Muscle of leg (tissue), 3 donors: ENCODE measurements at regions not wholly inside any gene's neighbourhood (a gene's known extent, or its start where the extent isn't known, plus 50 kb on each side); places are given as distances from the start of the nearest gene placed in this dataset.

Experiments
- DNase-seq: peaks from one replicate; pipeline ENCODE4 v3.0.0; 2013
- H3K27ac ChIP-seq: one replicate; pipeline ENCODE4 v1.5.1; 2013; ENCODE audit warnings: mild to moderate bottlenecking, low read length, control low read depth
- H3K27me3 ChIP-seq: one replicate; pipeline ENCODE4 v1.6.1; 2013; ENCODE audit warnings: low read length; ENCODE audit not compliant: control insufficient read depth, insufficient read depth
- H3K36me3 ChIP-seq: one replicate; pipeline ENCODE4 v1.6.1; 2013; ENCODE audit warnings: low read length; ENCODE audit not compliant: control insufficient read depth, insufficient read depth
- H3K4me1 ChIP-seq: one replicate; pipeline ENCODE4 v1.6.1; 2013; ENCODE audit warnings: low read length; ENCODE audit not compliant: control insufficient read depth, insufficient read depth
- H3K4me3 ChIP-seq: one replicate; pipeline ENCODE4 v1.5.1; 2013; ENCODE audit warnings: low read length, control low read depth
- H3K9me3 ChIP-seq: replicated peaks from 2 replicates; pipeline ENCODE4 v1.6.1; 2013; ENCODE audit warnings: low read depth, low read length; ENCODE audit not compliant: control insufficient read depth
- WGBS: methylation state at CpG from one replicate; pipeline ENCODE4 v1.1.5; 2013; ENCODE audit warnings: missing lambda C conversion rate; ENCODE audit not compliant: insufficient coverage; 5-methylcytosine and 5-hydroxymethylcytosine counted together

DNA sequence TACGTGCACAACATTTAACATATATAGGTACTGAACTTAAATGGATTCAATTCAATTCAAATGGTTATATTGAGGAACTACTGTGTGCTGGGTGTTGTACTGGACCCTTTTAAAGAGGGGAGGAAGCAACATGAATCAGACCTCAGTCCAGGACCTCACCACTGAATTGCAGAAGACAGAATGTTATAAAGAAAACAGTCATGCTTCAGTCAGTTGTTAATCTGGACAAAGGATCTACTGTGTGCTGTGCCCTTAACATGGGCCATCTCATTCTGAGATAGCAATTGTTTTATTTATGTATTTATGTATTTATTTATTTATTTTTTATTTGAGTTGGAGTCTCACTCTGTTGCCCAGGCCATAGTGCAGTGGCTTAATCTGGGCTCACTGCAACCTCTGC lies 240.1 kb downstream of the HAPSTR1 start:
- Histone ChIP-seq H3K36me3 (no peaks in the 10 kb centered on the region), H3K9me3 (peaks cover 2% of the 10 kb centered on the region), H3K27ac (no peak overlapping the region), H3K4me1 (peaks cover 5% of the 10 kb centered on the region), H3K4me3 (no peak overlapping the region), H3K27me3 (no peaks in the 10 kb centered on the region)
- DNase-seq, result no peak
- WGBS, result no CpG with 5 or more reads among the region's 1 CpG

DNA sequence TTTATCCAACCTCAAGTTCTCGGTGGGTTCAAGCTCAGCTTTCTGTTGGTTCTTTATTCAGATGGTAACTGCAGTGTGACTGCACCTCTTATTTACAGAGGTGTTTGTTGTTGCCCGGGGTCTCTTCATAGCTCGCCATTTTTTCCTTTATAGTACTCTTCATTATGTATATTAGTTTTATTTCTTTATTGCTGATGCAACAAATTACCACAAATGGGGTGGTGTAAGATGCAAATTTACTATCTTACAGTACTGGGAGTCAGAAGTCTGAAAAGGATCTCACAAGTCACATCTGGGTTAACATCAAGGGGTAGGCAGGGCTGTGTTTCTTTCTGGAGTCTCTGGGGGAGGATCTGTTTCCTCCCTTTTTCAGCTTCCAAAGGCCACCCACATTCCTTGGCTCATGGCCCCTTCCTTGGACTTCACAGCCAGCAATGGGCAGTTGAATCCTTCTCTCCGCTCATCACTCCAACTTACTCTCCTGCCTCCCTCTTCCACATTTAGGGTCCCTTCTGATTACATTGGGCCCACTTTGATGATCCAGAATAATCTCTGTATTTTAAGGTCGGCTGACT lies 241.2 kb downstream of the HAPSTR1 start:
- Histone ChIP-seq H3K4me3 (no peak overlapping the region), H3K27ac (no peak overlapping the region), H3K36me3 (no peaks in the 10 kb centered on the region), H3K4me1 (peaks cover 5% of the 10 kb centered on the region), H3K9me3 (peaks cover 2% of the 10 kb centered on the region), H3K27me3 (no peaks in the 10 kb centered on the region)
- WGBS, result 60% methylated on average over 1 of the region's 5 CpGs
- no peak for DNase-seq

DNA sequence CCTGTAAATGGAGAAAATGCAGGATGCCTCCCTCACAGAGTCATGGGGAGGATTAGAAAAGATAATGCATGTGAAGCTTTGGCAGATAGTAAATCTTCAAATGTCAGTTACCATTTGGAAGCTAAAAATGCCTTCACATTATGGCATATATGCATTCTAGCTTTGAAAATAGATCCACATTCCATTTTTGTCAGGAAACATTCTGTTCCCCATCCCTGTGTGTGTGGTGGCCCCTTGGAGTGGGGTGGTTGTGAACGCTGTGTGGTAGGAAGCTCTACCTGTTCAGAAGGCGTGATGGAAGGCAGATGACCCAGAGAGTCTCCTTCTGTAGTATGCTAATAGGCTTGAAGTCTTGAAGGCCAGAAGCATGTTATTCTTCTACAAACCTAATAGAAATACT lies 242.0 kb downstream of the HAPSTR1 start:
- H3K27me3 ChIP-seq, result no peaks in the 10 kb centered on the region
- H3K9me3 ChIP-seq, result peaks cover 2% of the 10 kb centered on the region
- no peak overlapping the region for H3K4me3 ChIP-seq
- no CpG with 5 or more reads among the region's 2 CpGs for WGBS
- DNase-seq, result no peak
- H3K36me3 ChIP-seq, result no peaks in the 10 kb centered on the region
- H3K4me1 ChIP-seq, result peaks cover 2% of the 10 kb centered on the region
- no peak overlapping the region for H3K27ac ChIP-seq

DNA sequence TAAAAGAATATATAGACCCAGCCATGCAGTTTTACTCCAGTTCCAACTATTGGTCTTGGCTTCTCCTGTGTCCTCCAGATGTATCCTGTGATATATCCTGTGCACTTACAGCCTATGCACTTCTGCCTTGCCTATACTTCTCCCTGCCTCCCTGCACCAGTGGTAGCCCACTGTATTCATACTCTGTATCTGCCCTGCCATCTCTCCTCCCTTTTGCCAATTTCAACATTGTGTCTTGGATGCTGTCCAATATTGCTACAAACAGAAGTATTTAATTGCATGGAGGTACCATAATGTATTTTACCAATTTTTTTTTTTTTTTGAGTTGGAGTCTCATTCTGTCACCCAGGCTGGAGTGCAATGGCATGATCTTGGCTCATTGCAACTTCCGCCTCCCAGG lies 242.7 kb downstream of the HAPSTR1 start:
- peaks cover 2% of the 10 kb centered on the region for H3K9me3 ChIP-seq
- peaks cover 2% of the 10 kb centered on the region for H3K4me1 ChIP-seq
- H3K27me3 ChIP-seq, result no peaks in the 10 kb centered on the region
- no peak overlapping the region for H3K27ac ChIP-seq
- DNase-seq, result peak; percentile 17
- WGBS, result no CpG with 5 or more reads among the region's 1 CpG
- no peak overlapping the region for H3K4me3 ChIP-seq
- H3K36me3 ChIP-seq, result no peaks in the 10 kb centered on the region

DNA sequence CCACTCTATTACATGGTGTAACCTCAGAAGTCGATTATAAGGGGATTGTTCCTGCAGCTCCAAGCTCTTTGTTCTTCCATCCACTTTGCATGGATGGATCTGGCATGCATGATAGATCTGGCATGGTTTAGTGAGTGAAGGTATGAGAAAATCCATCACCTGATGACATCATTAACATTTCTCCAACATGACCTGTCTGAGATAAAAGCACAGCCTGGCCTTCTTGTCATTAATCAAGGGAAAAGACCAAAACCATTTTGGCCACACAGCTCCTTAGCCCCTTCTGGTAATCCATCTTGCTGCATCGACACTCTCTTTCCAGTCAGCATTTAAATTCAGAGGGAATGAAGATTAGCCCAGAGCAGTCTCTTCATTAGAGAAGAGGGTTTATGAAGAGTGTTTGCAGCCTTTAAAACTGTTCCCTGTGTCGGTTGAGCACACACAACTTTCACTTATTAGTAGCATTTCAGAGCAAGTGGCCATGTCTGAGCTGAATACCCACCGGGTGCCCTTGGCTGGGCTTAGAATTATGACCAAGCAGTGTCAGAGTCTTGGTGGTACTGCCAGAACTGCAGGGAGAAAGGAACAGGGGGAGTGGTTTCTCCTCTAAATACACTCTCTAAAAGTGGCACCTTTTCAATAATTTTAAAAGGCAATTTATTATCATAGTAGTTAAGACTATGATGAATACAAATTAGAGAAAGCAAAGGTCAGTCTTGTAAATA lies 246.0 kb downstream of the HAPSTR1 start:
- peaks cover 2% of the 10 kb centered on the region for H3K9me3 ChIP-seq
- no peaks in the 10 kb centered on the region for H3K4me1 ChIP-seq
- H3K4me3 ChIP-seq, result no peak overlapping the region
- WGBS, result no CpG with 5 or more reads among the region's 4 CpGs
- no peaks in the 10 kb centered on the region for H3K27me3 ChIP-seq
- no peaks in the 10 kb centered on the region for H3K36me3 ChIP-seq
- H3K27ac ChIP-seq, result no peak overlapping the region
- DNase-seq, result no peak

DNA sequence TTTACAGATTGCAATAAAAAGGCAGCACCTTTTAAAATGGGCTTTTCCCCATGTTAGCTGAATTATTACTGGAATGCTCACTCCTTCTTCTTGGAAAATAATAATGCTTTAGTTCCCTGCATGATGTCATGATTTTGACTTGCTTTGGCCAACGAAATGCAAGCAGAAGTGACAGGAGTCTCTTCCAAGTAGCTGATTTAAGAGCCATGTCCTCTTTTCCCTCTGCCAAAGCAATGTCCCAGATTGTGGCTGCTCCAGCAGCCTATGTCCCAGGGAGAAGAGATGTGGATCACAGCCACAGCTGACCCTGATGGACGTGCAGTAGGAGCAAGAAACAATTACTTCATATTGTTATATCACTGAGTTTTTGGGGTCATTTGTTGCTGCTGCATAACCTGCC lies 246.6 kb downstream of the HAPSTR1 start:
- DNase-seq, result peak; percentile 37
- H3K9me3 ChIP-seq, result no peaks in the 10 kb centered on the region
- H3K4me1 ChIP-seq, result no peaks in the 10 kb centered on the region
- H3K4me3 ChIP-seq, result no peak overlapping the region
- H3K36me3 ChIP-seq, result no peaks in the 10 kb centered on the region
- no peak overlapping the region for H3K27ac ChIP-seq
- 20% methylated on average over 1 of the region's 2 CpGs for WGBS
- H3K27me3 ChIP-seq, result no peaks in the 10 kb centered on the region

DNA sequence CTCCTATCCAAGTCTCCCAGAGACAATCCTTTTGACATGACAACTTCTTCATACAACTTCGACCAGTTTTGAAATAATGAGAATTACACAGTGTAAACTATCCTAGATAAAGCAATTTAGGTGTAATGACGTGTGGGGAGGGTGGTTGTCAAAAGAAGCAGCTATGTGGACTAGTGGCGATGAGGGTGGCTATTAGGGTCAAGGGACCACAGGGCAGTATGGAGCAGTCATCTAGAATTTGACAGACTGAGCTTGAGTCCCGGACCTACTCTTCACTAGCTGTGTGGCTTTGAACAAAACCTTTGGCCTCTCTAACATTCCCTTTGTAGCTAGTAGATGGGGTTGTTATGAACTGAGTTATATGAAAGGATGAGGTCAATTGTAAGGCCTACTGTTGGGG lies 247.1 kb downstream of the HAPSTR1 start:
- 100% methylated on average over 2 of the region's 4 CpGs for WGBS
- no peaks in the 10 kb centered on the region for H3K9me3 ChIP-seq
- H3K4me1 ChIP-seq, result no peaks in the 10 kb centered on the region
- no peaks in the 10 kb centered on the region for H3K27me3 ChIP-seq
- no peak overlapping the region for H3K4me3 ChIP-seq
- H3K36me3 ChIP-seq, result no peaks in the 10 kb centered on the region
- H3K27ac ChIP-seq, result no peak overlapping the region
- DNase-seq, result no peak

DNA sequence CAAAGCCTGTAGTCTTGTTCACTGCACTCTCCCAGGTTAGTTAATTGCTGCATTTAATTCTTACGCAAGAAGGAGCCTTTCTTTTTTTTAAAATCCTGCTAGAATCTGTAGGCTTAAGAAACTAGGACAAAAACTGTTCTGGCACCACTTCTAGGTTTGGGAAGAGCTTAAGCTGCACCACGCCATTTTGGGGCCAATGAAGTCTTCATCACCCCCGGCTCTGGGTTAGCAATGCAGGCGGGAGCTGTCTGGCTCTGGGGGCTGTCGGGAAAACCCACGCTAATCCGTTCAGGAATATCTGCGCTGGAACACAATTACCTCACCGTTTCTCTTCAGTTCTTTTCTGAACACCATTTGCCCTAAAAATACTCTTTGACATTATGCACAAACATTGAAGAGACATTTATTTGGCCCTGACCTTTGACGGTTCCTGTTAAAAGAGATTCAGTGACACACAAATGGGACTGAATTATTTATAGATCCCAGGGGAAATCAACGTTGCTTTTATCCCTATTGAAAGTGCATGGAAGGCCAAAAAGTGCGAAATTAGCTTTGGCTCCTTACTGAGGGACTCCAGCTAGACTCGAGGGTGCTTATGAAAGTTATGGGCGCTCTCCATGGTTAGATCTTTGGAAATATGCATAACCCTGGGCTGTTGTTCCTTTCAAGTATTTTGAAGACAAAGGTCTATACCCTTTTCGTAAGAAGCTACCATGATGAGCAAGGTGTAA lies 249.2 kb downstream of the HAPSTR1 start:
- WGBS, result 15% methylated on average over 11 of the region's 15 CpGs
- no peaks in the 10 kb centered on the region for H3K4me1 ChIP-seq

DNA sequence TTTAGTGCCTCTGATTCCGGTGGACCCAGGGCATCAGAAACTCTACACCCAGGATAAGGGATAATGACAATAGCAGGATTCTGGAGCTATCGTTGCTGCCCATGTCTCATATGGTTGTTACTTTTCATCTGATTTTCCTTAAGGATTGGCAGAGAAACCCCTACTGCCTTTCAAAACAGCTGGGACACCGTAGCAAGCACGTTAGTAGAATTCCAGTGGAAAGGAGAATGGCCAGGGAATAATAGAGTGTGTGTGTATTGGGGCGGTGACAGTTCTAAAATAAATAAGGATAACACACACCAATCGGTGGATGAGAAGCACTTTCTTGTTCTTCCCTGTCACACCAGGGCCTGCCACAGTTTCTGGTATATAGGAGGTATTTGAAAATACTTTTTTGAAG lies 251.8 kb downstream of the HAPSTR1 start:
- Histone ChIP-seq H3K27ac (no peak overlapping the region), H3K9me3 (no peaks in the 10 kb centered on the region), H3K4me3 (no peak overlapping the region), H3K27me3 (no peaks in the 10 kb centered on the region), H3K36me3 (no peaks in the 10 kb centered on the region), H3K4me1 (no peaks in the 10 kb centered on the region)
- WGBS, result no CpG with 5 or more reads among the region's 6 CpGs
- peak; percentile 25 for DNase-seq

More for the DNA sequence above, 249.2 kb downstream of the HAPSTR1 start:
- H3K36me3 ChIP-seq, result no peaks in the 10 kb centered on the region
- H3K4me3 ChIP-seq, result no peak overlapping the region
- DNase-seq, result no peak
- no peaks in the 10 kb centered on the region for H3K27me3 ChIP-seq
- H3K9me3 ChIP-seq, result no peaks in the 10 kb centered on the region
- H3K27ac ChIP-seq, result no peak overlapping the region

DNA sequence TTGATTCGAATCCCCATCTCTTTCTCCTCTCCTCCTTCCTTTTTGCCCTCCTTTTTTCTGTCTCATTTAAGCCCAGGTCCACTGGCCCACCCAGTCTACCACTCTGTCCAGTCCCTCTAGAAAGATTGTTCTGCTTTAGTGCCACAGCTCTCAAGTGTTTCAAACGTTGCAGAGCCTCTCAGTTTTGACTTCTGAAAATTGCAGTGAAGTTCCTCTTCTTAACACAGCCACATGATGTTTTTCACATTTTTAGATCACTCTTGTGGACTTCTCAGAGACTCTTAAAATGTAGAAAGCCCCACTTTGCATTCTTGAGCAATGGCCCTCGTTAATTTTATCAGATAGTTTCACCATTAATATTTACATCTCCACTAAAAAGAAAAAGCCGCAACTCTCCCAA lies 253.1 kb downstream of the HAPSTR1 start:
- H3K27ac ChIP-seq, result no peak overlapping the region
- H3K9me3 ChIP-seq, result no peaks in the 10 kb centered on the region
- WGBS, result 50% methylated on average over 1 of the region's 4 CpGs
- H3K36me3 ChIP-seq, result no peaks in the 10 kb centered on the region
- no peak overlapping the region for H3K4me3 ChIP-seq
- no peak for DNase-seq
- H3K27me3 ChIP-seq, result no peaks in the 10 kb centered on the region
- no peaks in the 10 kb centered on the region for H3K4me1 ChIP-seq
